Astrocyte of the spinal cord (primary cell): ENCODE measurements at regions not wholly inside any gene's neighbourhood (a gene's known extent, or its start where the extent isn't known, plus 50 kb on each side); places are given as distances from the start of the nearest gene placed in this dataset.

Experiments used
- DNase-seq: peaks from one replicate; pipeline ENCODE4 v3.0.0; 2011; ENCODE audit warnings: low read depth, low spot score
- H3K4me3 ChIP-seq: 2 replicates; pipeline ENCODE4 v1.5.1; 2011; ENCODE audit warnings: low read depth, mild to moderate bottlenecking, low read length, moderate library complexity
- in situ Hi-C: cut with HindIII; loops from 2 replicates; pipeline ENCODE4 v1.10.0; 2017; ENCODE audit warnings: low sequenced_read_pairs
- TF ChIP-seq, protein P1 (sequence below): IDR thresholded peaks from 2 replicates; pipeline ENCODE4 v1.5.1; 2012; ENCODE audit warnings: low read depth, mild to moderate bottlenecking, low read length, inconsistent platforms

DNA sequence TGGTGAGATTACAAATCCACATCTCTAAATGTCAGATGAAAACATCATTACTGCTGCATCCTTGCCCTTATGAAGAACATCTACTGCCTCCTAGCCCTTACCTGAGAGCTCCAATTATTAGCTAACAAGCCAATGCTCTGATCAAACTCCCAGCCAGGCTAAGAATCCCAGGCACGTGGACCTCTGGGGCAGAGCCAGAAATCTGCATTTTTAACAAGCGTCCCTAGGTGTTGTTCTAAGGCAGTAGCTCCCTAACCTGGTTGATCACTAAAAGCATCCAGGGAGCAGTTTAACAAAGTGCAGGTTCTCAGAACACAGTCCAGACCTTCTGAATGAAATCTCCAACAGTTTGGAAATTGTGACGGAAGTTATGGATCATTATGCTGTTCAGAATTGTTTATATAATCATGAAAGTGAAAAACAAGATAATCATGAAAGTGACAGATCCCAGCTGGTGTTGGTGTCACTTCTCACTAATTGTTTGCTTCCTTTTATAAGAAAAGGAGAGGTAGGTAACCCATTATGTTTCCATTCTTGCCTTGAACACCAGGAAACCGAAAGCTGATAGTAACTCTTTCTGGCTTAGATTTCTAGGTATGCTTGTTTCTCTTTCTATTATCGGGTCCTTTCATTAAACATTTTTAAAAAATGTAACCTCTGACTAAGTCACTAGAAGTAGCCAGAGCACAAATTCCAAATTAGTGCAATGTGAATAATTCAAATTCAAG, 216.5 kb upstream of the NR4A3 start:
- DNase-seq = no peak
- in situ Hi-C loops = no loop called here
- TF ChIP-seq, protein P1, sequence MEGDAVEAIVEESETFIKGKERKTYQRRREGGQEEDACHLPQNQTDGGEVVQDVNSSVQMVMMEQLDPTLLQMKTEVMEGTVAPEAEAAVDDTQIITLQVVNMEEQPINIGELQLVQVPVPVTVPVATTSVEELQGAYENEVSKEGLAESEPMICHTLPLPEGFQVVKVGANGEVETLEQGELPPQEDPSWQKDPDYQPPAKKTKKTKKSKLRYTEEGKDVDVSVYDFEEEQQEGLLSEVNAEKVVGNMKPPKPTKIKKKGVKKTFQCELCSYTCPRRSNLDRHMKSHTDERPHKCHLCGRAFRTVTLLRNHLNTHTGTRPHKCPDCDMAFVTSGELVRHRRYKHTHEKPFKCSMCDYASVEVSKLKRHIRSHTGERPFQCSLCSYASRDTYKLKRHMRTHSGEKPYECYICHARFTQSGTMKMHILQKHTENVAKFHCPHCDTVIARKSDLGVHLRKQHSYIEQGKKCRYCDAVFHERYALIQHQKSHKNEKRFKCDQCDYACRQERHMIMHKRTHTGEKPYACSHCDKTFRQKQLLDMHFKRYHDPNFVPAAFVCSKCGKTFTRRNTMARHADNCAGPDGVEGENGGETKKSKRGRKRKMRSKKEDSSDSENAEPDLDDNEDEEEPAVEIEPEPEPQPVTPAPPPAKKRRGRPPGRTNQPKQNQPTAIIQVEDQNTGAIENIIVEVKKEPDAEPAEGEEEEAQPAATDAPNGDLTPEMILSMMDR = no peak
- H3K4me3 ChIP-seq = no peak overlapping the region

GRCh38 chr9:99606296-99606695, 215.4 kb upstream of the NR4A3 start:
- TF ChIP-seq, protein P1 = no peak
- in situ Hi-C loops = no loop called here
- no peak for DNase-seq
- no peak overlapping the region for H3K4me3 ChIP-seq

DNA sequence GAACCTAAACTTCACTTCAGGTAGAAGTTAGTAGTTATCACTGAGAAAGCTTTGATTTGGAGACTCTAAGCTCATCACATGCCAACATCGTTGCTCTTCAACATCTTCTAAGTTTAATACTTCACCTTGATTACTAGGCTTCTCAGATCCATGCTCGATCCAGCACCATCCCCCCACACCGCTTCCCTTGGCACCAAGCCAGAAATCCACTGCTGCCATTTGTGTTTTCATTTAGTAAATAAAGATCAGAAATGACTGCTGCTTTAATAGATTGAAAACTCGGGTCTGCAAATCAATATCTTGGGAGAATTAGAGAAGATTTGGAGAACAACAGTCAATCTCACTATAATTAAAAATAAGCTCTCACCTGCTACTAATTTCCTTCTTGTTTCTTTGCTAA, 214.7 kb upstream of the NR4A3 start:
- no peak overlapping the region for H3K4me3 ChIP-seq
- TF ChIP-seq, protein P1 = no peak
- no peak for DNase-seq
- in situ Hi-C loops = no loop called here

GRCh38 chr9:99607842-99608448, 213.7 kb upstream of the NR4A3 start:
- in situ Hi-C loops = no loop called here
- no peak overlapping the region for H3K4me3 ChIP-seq
- DNase-seq = peak; percentile 55
- TF ChIP-seq, protein P1 = no peak

DNA sequence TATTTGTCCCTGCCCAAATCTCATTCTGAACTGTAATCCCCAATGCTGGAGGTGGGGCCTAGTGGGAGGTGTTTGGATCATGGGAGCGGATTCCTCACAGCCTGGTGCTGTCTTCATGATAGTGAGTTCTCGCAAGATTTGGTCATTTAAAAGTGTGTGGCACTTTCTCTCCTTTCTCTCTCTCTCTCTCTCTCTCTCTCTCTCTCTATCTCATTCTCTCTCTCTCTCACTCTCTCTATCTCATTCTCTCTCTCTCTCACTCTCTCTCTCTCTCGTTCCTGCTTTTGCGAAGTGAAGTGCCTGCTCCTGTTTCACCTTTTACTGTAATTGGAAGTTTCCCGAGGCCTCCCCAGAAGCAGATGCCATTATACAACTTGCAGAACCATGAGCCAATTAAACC, 207.3 kb upstream of the NR4A3 start:
- no peak overlapping the region for H3K4me3 ChIP-seq
- TF ChIP-seq, protein P1 = no peak
- no peak for DNase-seq
- in situ Hi-C loops = no loop called here

DNA sequence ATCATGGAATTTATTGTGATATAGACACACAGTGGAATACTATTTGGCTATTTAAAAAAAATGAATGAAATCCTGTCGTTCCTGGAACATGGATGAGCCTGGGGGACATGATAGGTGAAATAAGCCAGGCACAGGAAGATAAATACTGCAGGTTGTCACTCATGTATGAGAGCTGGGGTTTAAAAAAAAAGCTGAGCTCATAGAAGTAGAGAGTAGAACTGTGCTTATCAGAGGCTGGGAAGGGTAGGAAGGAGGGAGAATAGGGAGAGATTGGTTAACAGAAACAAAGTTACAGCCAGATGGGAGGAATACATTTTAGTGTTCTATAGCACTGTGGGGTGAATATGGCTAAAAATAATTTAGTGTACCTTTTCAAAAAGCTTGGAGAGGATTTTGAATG, 200.6 kb upstream of the NR4A3 start:
- in situ Hi-C loops = no loop called here
- no peak overlapping the region for H3K4me3 ChIP-seq
- no peak for DNase-seq
- TF ChIP-seq, protein P1 = no peak
